ENCODE measurements at regions not wholly inside any gene's neighbourhood (a gene's known extent, or its start where the extent isn't known, plus 50 kb on each side); places are given as distances from the start of the nearest gene placed in this dataset.
"Not testable (repeated sequence)": the region's sequence is repeated elsewhere in the genome, so short reads cannot be mapped to it uniquely, and the experiment has no call there.

- no peak for DNase-seq (ENCODE audit: extremely low spot score)
- POLR2A ChIA-PET: no interaction called here
- CTCF ChIA-PET: interaction anchor here (1.0 kb wide), 1 partner anchor 15 kb away, joined by 3 read pairs; no protein-coding TSS in a partner anchor
- no peak for TF ChIP-seq HDGF (IDR thresholded peaks at IDR 0.05; ENCODE audit: borderline replicate concordance)
- TF ChIP-seq SUZ12 (IDR thresholded peaks at IDR 0.05): no peak
- no peak for TF ChIP-seq SP1 (IDR thresholded peaks at IDR 0.05)
- no peak for TF ChIP-seq LEF1 (IDR thresholded peaks at IDR 0.05; ENCODE audit: borderline replicate concordance)
- TF ChIP-seq ARNT (IDR thresholded peaks at IDR 0.05): no peak
- no peak for TF ChIP-seq L3MBTL2 (conservative IDR thresholded peaks at IDR 0.05)
- TF ChIP-seq NFRKB (IDR thresholded peaks at IDR 0.05): no peak
- TF ChIP-seq PKNOX1 (IDR thresholded peaks at IDR 0.05): no peak
- no peak for TF ChIP-seq ELF4 (IDR thresholded peaks at IDR 0.05)
- TF ChIP-seq FOXK2 (IDR thresholded peaks at IDR 0.05): no peak
- no peak for TF ChIP-seq FOXA1 (IDR thresholded peaks at IDR 0.05)
- TF ChIP-seq ZNF384 (IDR thresholded peaks at IDR 0.05): no peak
- no peak for TF ChIP-seq FOXM1 (IDR thresholded peaks at IDR 0.05; ENCODE audit: borderline replicate concordance)
- no peak for TF ChIP-seq TARDBP (IDR thresholded peaks at IDR 0.05)
- no peak for TF ChIP-seq CTBP1 (IDR thresholded peaks at IDR 0.05; ENCODE audit: borderline replicate concordance)
These were observed 245.5 kb upstream of the DDHD1 start for GRCh38 chr14:53398616-53399015.

- POLR2A ChIA-PET; DNase-seq (ENCODE audit: extremely low spot score); CTCF ChIA-PET: not testable (repeated sequence)
These were observed 242.1 kb upstream of the DDHD1 start for GRCh38 chr14:53395267-53395666.

- ChIA-PET CTCF (no interaction called here), POLR2A (no interaction called here)
These were observed 238.6 kb upstream of the DDHD1 start for GRCh38 chr14:53391631-53392285.

DNA sequence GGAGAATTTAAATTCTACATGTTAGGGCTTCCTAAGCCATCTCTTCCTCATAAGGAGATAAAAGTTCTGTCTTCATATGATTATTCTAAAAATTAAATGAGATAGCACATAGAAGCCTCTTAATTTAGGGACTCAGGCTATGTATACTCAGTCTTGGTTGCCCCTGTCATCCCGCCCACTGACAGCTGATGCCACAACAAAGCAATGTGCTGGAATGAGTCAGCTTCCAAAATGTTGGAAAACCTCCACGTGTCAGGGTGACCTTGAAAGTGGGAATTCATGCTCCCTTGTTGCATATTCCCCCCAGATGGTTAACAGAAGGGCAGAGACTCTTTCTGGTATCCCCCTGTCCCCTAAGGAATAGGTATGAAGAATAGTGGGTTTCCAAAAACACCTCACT lies 238.0 kb upstream of the DDHD1 start:
- ChIA-PET POLR2A (no interaction called here), CTCF (interaction anchor here (0.6 kb wide), 1 partner anchor 493 kb away, joined by 4 read pairs; no protein-coding TSS in a partner anchor)
- no peak for DNase-seq (ENCODE audit: extremely low spot score)
- TF ChIP-seq SP1 (IDR thresholded peaks at IDR 0.05) (no peak), HDGF (IDR thresholded peaks at IDR 0.05; ENCODE audit: borderline replicate concordance) (no peak), ELF4 (IDR thresholded peaks at IDR 0.05) (no peak), ARNT (IDR thresholded peaks at IDR 0.05) (no peak), PKNOX1 (IDR thresholded peaks at IDR 0.05) (no peak), TARDBP (IDR thresholded peaks at IDR 0.05) (no peak), NFRKB (IDR thresholded peaks at IDR 0.05) (no peak)

More at GRCh38 chr14:53391631-53392285, 238.6 kb upstream of the DDHD1 start:
- TF ChIP-seq NFRKB (IDR thresholded peaks at IDR 0.05) (no peak), FOXA1 (IDR thresholded peaks at IDR 0.05) (no peak), SUZ12 (IDR thresholded peaks at IDR 0.05) (no peak)
- no peak for DNase-seq (ENCODE audit: extremely low spot score)

DNA sequence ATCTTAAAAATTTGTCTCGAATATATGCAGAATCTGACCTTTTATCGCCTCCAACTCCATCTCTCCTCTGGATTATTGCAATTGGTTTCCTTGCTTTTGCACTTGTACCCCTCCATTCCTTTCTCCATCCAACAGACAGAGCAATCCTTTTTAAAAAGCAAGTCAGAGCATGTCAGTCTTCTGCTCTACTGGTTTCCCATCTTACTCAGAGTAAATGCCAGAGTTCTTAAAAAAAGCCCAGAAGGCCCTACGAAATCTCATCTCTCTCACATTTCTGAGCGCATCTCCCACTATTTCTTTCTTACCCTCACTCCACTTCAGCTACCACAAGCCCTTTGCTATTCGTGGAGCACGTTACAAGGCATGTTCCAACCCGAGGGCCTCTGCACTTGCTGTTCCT lies 236.9 kb upstream of the DDHD1 start:
- TF ChIP-seq PKNOX1 (IDR thresholded peaks at IDR 0.05) (no peak), HDGF (IDR thresholded peaks at IDR 0.05; ENCODE audit: borderline replicate concordance) (no peak), LEF1 (IDR thresholded peaks at IDR 0.05; ENCODE audit: borderline replicate concordance) (no peak), ELF4 (IDR thresholded peaks at IDR 0.05) (no peak), FOXK2 (IDR thresholded peaks at IDR 0.05) (no peak), TARDBP (IDR thresholded peaks at IDR 0.05) (no peak), FOXA1 (IDR thresholded peaks at IDR 0.05) (no peak), ARNT (IDR thresholded peaks at IDR 0.05) (no peak), SP1 (IDR thresholded peaks at IDR 0.05) (no peak), BHLHE40 (IDR thresholded peaks at IDR 0.05; ENCODE audit: borderline replicate concordance) (no peak), L3MBTL2 (conservative IDR thresholded peaks at IDR 0.05) (no peak), ZNF384 (IDR thresholded peaks at IDR 0.05) (no peak), SUZ12 (IDR thresholded peaks at IDR 0.05) (no peak), NFRKB (IDR thresholded peaks at IDR 0.05) (no peak), FOXM1 (IDR thresholded peaks at IDR 0.05; ENCODE audit: borderline replicate concordance) (no peak), CTBP1 (IDR thresholded peaks at IDR 0.05; ENCODE audit: borderline replicate concordance) (no peak)
- no peak for DNase-seq (ENCODE audit: extremely low spot score)
- POLR2A ChIA-PET: no interaction called here
- CTCF ChIA-PET: no interaction called here

DNA sequence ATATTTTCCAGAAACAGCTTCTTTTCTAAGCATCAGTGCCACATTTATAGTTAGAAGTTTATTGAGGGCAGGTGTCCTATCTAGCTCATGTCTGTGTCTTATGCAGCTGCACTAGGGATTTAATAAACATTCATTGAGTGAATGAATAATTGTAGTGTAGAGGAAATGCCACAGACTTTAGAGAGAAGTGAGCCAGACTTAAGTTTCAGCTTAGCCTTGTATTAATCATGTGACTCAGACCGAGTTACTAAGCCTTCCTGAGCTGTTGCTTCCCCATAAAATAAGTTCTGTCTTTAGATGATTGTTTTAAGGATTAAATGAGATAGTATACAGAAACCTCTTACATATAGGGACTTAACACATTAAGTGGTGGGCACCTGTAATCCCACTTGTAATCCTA lies 236.1 kb upstream of the DDHD1 start:
- TF ChIP-seq LEF1 (IDR thresholded peaks at IDR 0.05; ENCODE audit: borderline replicate concordance) (no peak), HDGF (IDR thresholded peaks at IDR 0.05; ENCODE audit: borderline replicate concordance) (no peak), ZNF384 (IDR thresholded peaks at IDR 0.05) (no peak), NFRKB (IDR thresholded peaks at IDR 0.05) (no peak), BHLHE40 (IDR thresholded peaks at IDR 0.05; ENCODE audit: borderline replicate concordance) (no peak), ELF4 (IDR thresholded peaks at IDR 0.05) (no peak), TARDBP (IDR thresholded peaks at IDR 0.05) (no peak)
- POLR2A ChIA-PET: no interaction called here
- DNase-seq (ENCODE audit: extremely low spot score): no peak
- CTCF ChIA-PET: no interaction called here

DNA sequence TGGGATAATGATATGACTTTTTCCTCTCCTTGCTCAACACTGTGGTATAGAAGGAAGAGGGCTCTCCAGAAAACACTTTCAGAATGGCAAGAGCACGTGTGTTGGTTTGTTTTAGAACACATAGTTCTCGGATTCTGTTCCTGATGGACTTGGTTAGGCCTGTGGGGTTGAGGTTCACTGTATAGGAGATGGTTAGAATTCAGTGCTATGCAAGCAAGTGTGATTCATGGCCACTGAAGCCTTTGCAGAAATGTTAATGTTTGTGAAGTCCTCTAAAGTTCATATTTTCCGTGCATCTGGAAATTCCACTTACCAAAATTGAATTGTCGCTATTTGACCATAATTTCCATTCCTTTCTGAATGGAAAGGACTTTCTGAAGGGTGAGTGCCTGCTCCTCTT lies 233.2 kb upstream of the DDHD1 start:
- no peak for DNase-seq (ENCODE audit: extremely low spot score)
- CTCF ChIA-PET: no interaction called here
- POLR2A ChIA-PET: no interaction called here

More for the DNA sequence above, 233.2 kb upstream of the DDHD1 start:
- no peak for TF ChIP-seq TARDBP (IDR thresholded peaks at IDR 0.05)
- TF ChIP-seq L3MBTL2 (conservative IDR thresholded peaks at IDR 0.05): no peak
- TF ChIP-seq ARNT (IDR thresholded peaks at IDR 0.05): no peak
- TF ChIP-seq ELF4 (IDR thresholded peaks at IDR 0.05): no peak
- TF ChIP-seq PKNOX1 (IDR thresholded peaks at IDR 0.05): no peak
- TF ChIP-seq BHLHE40 (IDR thresholded peaks at IDR 0.05; ENCODE audit: borderline replicate concordance): no peak
- no peak for TF ChIP-seq HDGF (IDR thresholded peaks at IDR 0.05; ENCODE audit: borderline replicate concordance)
- TF ChIP-seq LEF1 (IDR thresholded peaks at IDR 0.05; ENCODE audit: borderline replicate concordance): no peak
- TF ChIP-seq ZNF384 (IDR thresholded peaks at IDR 0.05): no peak
- TF ChIP-seq CTBP1 (IDR thresholded peaks at IDR 0.05; ENCODE audit: borderline replicate concordance): no peak
- no peak for TF ChIP-seq FOXK2 (IDR thresholded peaks at IDR 0.05)
- TF ChIP-seq FOXM1 (IDR thresholded peaks at IDR 0.05; ENCODE audit: borderline replicate concordance): no peak
- no peak for TF ChIP-seq FOXA1 (IDR thresholded peaks at IDR 0.05)
- no peak for TF ChIP-seq NFRKB (IDR thresholded peaks at IDR 0.05)
- TF ChIP-seq SP1 (IDR thresholded peaks at IDR 0.05): no peak
- TF ChIP-seq SUZ12 (IDR thresholded peaks at IDR 0.05): no peak

Measured in HEK293T (cell line).